ENCODE measurements at regions not wholly inside any gene's neighbourhood (a gene's known extent, or its start where the extent isn't known, plus 50 kb on each side); places are given as distances from the start of the nearest gene placed in this dataset.

DNA sequence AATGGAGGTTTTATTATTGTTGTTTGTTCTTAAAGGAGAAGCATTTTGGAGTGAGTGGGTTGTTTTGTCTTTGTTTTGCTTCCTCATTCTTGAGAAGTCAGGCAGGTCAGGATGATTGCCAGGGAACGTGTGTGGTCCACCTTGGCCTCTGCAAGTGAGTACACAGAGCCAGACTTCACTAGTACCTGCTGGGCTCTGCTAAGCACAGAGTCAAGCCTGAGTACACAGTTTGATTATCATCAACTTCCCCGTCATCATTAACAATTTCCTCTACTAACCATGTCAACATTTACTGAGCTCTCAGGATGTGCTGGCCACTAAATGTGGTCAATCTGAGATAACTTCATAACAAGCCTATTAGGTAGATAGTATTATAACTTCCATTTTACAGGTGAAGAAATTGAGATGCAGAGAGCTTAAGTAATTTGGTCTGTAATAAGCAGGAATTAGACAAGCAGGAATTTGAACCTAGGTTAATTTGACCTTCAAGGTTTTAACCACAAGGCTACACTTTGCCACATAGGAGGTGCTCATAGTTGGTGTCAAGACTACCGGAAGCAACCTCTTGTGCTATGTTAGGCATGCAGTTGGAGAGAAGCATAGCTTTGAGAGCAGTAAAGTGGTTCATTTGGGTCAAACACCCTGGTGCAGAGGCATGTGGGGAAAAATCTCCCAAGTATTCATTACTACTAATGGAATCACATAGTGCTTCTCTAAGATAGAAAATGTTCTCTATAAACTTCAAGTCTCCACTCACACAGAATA lies 178.3 kb downstream of the NUAK1 start:
- DNase-seq (ENCODE audit: low read depth), result peak; percentile 79

DNA sequence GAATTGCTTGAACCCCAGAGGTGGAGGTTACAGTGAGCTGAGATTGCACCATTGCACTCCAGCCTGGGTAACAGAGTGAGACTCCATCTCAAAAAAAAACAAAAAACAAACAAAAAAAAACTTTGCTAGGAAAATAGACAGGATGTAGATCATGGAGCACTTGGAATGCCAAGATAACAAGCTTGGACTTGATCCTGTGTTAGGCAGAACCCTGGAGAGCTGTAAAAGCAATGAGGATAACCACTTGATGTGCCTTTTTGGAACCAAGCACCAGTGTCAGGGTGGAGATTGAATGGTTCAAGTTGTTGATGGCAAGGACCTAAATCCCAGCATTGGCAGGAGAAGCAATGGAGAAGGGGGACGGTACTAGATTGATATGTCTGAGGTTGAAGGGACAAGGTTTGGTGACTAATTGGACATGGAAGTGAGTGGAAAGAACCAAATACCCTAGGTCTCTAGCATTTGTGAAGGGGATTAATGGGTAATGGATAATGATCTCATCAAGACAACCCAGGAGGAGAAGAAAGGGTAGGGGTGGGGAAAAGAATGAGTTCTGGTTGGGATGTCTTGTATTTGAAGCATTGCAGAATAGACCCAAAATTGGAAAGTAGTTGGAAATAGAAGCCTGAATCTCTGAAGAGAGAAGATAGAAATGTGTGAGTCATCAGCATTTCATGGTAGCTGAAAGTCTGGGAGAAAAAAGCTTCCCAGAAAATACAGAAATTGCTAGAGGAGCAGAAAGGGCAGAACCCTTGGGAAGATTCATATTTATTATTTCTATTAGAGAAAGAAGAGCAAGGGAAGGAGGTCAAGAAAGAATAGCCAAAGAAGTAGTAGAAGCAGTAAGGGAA lies 176.7 kb downstream of the NUAK1 start:
- peak; percentile 61 for DNase-seq (ENCODE audit: low read depth)

DNA sequence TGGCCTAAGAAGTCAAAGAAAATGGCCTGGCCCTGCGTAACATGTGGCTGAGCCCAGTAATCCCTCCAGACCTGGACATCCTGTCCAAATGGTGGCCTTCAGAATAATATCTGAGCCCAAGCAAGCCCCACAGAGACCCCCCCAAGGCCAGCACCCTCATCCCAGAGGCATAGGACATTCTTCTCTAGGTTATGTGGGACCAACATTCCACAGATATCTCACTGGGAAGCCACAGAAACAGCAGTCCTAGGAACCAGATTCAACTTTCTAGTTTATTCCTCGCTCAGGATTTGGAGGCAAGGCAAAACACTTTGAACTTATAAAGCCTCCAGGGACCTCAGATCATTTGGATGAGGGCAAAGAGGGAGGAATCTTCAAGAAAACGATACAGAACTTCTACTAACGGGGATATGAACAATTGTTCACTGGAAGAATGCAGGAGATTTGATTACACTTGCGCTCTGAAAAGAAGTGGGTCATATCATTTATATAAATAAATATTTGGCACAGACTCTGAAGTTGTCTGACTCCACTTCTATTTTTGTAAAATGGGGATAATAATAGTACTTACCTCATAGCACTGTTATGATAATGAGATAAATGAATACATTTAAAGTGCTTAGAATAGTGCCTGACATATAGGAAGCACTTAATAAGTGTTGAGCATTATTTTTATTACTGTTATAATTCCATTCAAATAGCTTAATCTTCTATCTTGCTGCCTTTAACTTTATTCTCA lies 171.5 kb downstream of the NUAK1 start:
- DNase-seq (ENCODE audit: low read depth), result peak; percentile 62

DNA sequence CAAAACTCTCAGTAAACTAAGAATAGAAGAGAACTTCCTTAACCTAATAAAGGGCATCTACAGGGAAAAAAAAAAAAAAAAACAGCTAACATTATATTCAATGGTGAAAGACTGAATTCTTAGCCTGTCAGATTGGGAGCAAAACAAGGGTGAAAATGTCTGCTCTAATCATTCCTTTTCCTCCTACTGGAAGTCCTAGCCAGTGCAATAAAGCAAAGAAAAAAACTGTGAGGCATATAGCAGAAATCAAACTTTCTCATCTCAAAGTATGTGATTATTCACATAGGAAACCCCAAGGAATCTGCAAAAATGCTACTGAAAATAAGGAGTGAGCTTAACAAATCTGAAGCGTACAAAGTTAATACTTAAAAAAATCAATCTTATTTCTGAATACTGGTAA lies 170.7 kb downstream of the NUAK1 start:
- peak; percentile 32 for DNase-seq (ENCODE audit: low read depth)

DNA sequence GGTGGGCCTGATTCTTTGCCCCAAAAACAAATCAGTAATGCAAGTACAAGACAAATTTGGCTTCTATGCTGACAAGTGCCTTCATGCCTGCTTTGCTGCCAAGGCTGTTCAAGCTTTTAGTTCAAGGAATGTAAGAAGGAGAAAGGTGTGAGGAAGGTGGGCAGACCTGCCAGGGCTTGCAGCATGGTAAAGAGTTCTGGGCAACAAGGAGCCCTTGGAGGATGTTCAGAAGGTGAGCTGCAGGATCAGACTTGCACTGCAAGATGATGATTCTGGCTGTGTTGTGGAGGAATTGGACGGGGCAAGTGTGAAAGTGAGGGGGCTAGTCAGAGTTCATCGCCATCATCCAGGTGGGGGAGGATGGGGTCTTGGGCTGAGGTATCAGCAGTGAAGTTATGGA lies 167.9 kb downstream of the NUAK1 start:
- DNase-seq (ENCODE audit: low read depth), result no peak

DNA sequence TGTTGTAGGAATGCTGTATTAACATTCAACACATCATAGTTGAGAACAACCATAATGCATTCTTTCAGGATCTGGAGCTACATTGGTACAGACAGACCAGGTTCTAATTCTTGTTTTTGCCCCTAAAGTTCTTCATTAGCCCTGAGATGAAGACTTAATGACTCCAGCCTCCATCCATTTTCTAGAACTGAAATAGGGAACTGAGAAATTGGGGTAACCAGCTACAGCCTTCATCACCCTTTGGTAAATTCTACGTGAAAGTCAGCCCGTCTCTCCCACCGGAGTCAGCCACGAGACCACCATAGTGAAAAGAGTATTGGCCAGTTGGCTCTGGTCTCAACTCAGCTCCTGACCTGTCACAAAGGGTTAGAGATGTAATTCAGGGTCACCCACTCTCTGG lies 164.0 kb downstream of the NUAK1 start:
- DNase-seq (ENCODE audit: low read depth), result no peak

- no peak for DNase-seq (ENCODE audit: low read depth)
Observed at GRCh38 chr12:105975351-105975750, 163.4 kb downstream of the NUAK1 start.

DNA sequence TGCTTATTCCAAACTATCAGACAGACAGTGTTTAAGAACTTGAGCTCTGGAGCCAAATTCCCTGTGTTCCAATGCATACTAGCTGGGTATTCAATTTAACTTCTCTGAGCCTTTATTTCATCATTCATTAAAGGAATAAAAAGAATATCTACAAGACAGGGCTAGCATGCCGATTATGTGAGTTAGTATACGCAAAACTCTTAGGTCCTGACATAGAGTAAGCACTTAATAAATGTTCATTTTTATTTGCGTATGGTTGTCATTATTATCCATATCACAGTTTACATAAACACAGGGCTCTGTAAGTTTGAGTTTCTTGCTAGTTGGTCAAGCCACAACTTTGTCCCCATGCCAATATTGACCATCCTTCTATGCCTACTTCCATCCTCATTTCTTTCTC lies 161.5 kb downstream of the NUAK1 start:
- no peak for DNase-seq (ENCODE audit: low read depth)

- peak; percentile 97 for DNase-seq (ENCODE audit: low read depth)
Observed at GRCh38 chr12:105977652-105978051, 161.1 kb downstream of the NUAK1 start.

DNA sequence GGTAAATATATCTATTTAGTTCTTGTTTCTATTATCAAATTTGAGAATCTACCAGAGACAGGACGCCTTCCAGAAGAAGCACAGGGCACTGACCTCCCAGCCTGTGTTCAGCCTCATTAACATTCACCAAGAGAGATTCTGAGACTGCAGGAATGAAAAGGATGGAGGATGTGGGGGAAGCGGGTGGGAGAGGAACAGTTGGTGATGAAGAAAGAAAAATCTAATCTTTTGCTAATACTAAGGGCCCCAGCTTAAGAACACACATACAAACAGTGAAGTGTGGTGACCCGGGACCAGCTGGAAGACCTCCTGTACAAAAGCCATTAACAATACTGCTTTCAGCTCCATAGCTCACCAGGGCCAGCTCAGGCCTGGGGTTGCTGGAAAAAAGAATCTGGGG lies 160.5 kb downstream of the NUAK1 start:
- peak; percentile 73 for DNase-seq (ENCODE audit: low read depth)

DNA sequence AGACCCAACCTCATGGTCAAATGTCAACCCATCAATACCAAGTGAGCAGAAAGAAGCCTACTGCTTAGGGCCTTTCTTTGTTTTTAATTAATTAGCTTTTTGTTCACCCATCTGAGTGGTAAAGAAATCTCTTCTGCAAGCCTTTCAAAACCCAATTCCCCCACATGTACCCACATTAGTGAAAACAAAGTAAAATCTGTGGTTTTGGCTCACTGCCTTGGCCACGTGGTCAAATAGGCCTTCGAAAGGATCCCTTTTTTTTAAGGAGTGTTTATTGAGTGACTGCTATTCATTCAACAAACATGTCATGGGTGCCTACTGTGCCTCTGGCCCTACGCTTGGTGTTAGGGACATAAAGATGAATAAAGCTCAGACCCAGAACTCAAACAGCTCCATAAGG lies 160.1 kb downstream of the NUAK1 start:
- DNase-seq (ENCODE audit: low read depth), result peak; percentile 62

DNA sequence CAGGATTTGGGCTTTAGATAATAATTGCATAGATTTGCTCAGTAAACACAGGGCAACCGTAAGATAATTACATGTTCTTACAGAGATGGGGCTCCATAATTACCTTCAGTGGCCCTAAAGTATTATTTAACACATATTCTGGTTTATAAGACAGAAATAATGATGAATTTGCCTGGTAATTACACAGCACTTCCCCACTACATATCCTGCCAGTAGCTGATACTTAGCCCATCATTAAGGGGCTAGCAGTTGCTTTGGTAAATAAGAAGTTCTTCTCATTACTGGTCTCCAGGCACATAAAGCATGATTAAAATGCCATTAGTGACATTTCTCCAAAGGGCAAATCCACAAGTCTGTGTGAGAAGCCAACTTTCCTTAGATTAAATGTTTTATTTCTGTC lies 158.7 kb downstream of the NUAK1 start:
- peak; percentile 47 for DNase-seq (ENCODE audit: low read depth)

DNA sequence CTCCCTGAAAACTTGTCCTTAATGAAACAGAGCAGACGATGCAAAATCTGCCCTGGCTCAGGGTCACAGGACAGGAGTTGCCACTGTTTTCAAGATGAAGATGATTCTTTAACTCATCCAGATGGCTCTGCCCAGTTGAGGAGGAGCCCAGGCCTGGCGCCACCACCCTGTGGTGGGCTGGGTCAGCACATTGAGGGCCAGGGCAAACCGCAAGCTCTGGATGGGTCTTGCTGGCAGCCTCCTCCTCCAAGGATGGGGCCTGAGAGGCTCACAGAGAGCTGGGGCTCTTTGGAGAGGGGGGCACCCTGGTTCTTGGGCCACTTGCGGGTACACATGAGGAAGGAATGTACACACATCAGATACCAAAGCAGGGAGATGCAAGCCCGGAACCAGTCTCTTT lies 158.2 kb downstream of the NUAK1 start:
- no peak for DNase-seq (ENCODE audit: low read depth)

- DNase-seq (ENCODE audit: low read depth), result no peak
Observed at GRCh38 chr12:105982022-105982421, 156.7 kb downstream of the NUAK1 start.

GRCh38 chr12:105983622-105984320 lies 155.0 kb downstream of the NUAK1 start:
- peak; percentile 93 for DNase-seq (ENCODE audit: low read depth)

DNA sequence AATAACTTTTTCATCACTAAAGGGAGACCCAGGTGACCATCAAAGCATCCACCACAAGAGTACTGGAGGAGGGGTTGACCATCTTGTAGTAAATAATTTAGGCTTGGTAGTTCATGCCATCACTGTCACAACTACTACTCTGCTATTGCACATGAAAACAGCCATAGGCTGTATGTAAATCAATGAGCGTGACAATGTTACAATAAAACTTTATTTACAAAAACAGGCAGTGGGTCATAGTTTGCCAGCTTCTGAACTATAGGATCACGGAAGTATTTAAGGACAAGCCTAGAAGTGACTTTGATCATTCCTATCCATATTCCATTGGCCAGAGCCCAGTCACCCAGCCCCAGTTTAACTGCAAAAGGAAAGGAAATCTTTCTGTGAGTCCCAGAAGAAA lies 153.4 kb downstream of the NUAK1 start:
- DNase-seq (ENCODE audit: low read depth), result no peak

DNA sequence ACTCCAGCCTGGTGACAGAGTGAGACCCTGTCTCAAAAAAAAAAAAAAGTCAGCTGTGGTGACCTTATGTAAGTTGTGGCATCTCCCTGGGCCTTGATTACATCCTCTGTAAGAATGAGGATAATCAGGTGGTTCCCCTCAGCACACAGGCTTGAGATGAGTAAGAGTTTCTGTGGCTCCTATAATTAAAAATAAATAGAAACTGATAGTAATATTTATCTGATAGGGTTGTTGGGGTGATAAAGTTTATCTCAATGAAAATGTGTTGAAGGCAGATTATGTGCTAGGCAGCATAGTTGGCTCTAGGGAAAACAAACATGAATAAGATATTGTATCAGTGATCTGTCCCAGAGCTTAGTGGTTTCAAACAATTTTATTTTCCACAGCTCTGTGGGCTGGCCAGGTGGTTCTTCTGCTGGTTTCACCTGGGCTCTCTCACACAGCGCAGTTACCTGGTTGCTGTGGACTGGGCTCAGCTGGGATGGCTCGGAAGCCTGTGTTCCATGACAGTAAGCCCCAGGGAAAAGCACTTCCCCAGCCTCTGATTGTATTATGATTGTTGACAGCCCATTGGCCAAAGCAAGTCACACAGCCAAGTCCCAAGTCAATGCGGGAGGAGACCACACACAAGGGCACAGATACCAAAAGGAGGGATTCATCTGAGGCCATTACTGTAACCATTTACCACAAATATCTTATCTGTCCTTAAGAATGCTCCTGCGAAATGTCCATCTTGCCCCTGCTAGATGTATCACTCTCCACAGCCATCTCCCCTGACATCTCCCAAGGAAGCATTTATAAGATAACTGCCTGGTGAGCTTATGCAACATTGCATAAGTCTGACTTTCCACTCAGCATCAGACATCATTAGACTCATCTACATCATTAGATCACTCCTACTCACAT lies 151.7 kb downstream of the NUAK1 start:
- peak; percentile 99 for DNase-seq (ENCODE audit: low read depth)

DNA sequence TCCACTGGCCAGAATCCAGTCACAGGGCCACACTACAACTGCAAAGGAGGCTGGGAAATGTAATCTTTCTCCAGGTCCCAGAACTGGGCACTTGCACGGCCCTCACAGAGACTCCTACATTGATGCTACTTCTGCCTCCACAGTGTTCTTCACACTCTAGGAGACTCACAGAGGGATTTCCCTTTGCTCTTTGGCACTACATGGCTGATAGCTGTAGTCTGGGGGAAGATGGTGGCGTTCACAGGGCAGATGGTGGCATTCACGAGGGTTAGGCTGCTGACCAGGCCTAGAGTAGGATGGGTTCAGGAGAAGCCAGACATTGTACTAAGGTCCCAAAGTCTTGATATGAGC lies 151.1 kb downstream of the NUAK1 start:
- DNase-seq (ENCODE audit: low read depth), result no peak

- DNase-seq (ENCODE audit: low read depth), result peak; percentile 56
Observed at GRCh38 chr12:105992849-105993740, 145.7 kb downstream of the NUAK1 start.
